Esophagus mucosa (tissue), 1 donor: ENCODE measurements at regions not wholly inside any gene's neighbourhood (a gene's known extent, or its start where the extent isn't known, plus 50 kb on each side); places are given as distances from the start of the nearest gene placed in this dataset.
"Not testable (repeated sequence)": the region's sequence is repeated elsewhere in the genome, so short reads cannot be mapped to it uniquely, and the experiment has no call there.

Experiments used
- ATAC-seq: fragments of 200-7000 bp; cut with Tn5 transposase; one replicate; pipeline ENCODE4 v1.9.1; 2020
- donor health status: DM: yes; HTN: yes; CAD: no.

- no peak for ATAC-seq
Measured at GRCh38 chr14:85060121-85060520, 469.8 kb upstream of the FLRT2 start.

GRCh38 chr14:85061256-85061655, 468.7 kb upstream of the FLRT2 start:
- no peak for ATAC-seq

- ATAC-seq: no peak
Measured at GRCh38 chr14:85063747-85064146, 466.2 kb upstream of the FLRT2 start.

- no peak for ATAC-seq
Measured at GRCh38 chr14:85071447-85071846, 458.5 kb upstream of the FLRT2 start.

- ATAC-seq: no peak
Measured at GRCh38 chr14:85074955-85075354, 455.0 kb upstream of the FLRT2 start.

GRCh38 chr14:85075694-85076476, 454.1 kb upstream of the FLRT2 start:
- ATAC-seq: no peak

- ATAC-seq: not testable (repeated sequence)
Measured at GRCh38 chr14:85077716-85078115, 452.2 kb upstream of the FLRT2 start.

GRCh38 chr14:85079842-85080730, 449.9 kb upstream of the FLRT2 start:
- no peak for ATAC-seq

- no peak for ATAC-seq
Measured at GRCh38 chr14:85084344-85084743, 445.6 kb upstream of the FLRT2 start.

GRCh38 chr14:85085981-85086380, 444.0 kb upstream of the FLRT2 start:
- ATAC-seq: no peak

GRCh38 chr14:85087201-85087600, 442.7 kb upstream of the FLRT2 start:
- no peak for ATAC-seq

GRCh38 chr14:85088192-85088591, 441.8 kb upstream of the FLRT2 start:
- ATAC-seq: no peak

GRCh38 chr14:85090681-85091080, 439.3 kb upstream of the FLRT2 start:
- no peak for ATAC-seq

GRCh38 chr14:85093631-85094330, 436.2 kb upstream of the FLRT2 start:
- ATAC-seq: no peak

GRCh38 chr14:85102591-85102990, 427.4 kb upstream of the FLRT2 start:
- ATAC-seq: no peak

GRCh38 chr14:85106506-85106905, 423.4 kb upstream of the FLRT2 start:
- no peak for ATAC-seq

GRCh38 chr14:85112762-85113161, 417.2 kb upstream of the FLRT2 start:
- no peak for ATAC-seq

GRCh38 chr14:85115921-85116320, 414.0 kb upstream of the FLRT2 start:
- no peak for ATAC-seq

GRCh38 chr14:85118274-85118673, 411.7 kb upstream of the FLRT2 start:
- no peak for ATAC-seq

- no peak for ATAC-seq
Measured at GRCh38 chr14:85122690-85123089, 407.3 kb upstream of the FLRT2 start.

GRCh38 chr14:85123755-85124154, 406.2 kb upstream of the FLRT2 start:
- no peak for ATAC-seq

- no peak for ATAC-seq
Measured at GRCh38 chr14:85124631-85125290, 405.2 kb upstream of the FLRT2 start.

GRCh38 chr14:85125291-85125670, 404.7 kb upstream of the FLRT2 start:
- no peak for ATAC-seq
